HepG2 (cell line): ENCODE measurements at regions not wholly inside any gene's neighbourhood (a gene's known extent, or its start where the extent isn't known, plus 50 kb on each side); places are given as distances from the start of the nearest gene placed in this dataset.

Experiments used
- ATAC-seq: fragments of 200-7000 bp; cut with Tn5 transposase; 3 replicates; pipeline ENCODE4 v1.9.1; 2020; ENCODE audit warnings: mild to moderate bottlenecking, moderate library complexity
- BruUV-seq: library from RNA; stranded (reverse); fragments of 400-500 nt; replicated peaks from 2 replicates; lab custom pipeline; 2021; lab: Mats Ljungman, UMichigan
- CTCF ChIA-PET: fragments of 300-600 bp; formaldehyde crosslinking; extraction: SDS; loops from one replicate; lab custom pipeline; 2021; ENCODE audit warnings: low total read pairs, inconsistent platforms, low intra/inter-chr PET ratio; lab: Yijun Ruan, JAX
- POLR2A ChIA-PET: fragments of 350-600 bp; sonication (Branson Sonifier 250); formaldehyde crosslinking; loops from one replicate; lab custom pipeline; 2020; ENCODE audit warnings: antibody characterized with exemption, inconsistent platforms; lab: Yijun Ruan, JAX
- DNase-seq: peaks from one replicate; pipeline ENCODE4 v3.0.0-alpha.2; 2015; ENCODE audit warnings: low spot score
- FAIRE-seq: peaks from 3 replicates; lab custom pipeline; 2011; peaks lifted over from hg19 to GRCh38; lab: Jason Lieb, UNC
- H2AFZ ChIP-seq: one replicate; pipeline ENCODE4 v1.6.1; 2011; ENCODE audit warnings: low read length, inconsistent platforms
- H3K27ac ChIP-seq: fragments of 300-600 bp; 3 replicates; pipeline ENCODE4 v1.8.0; 2011; ENCODE audit warnings: mixed run types, mild to moderate bottlenecking, mixed read lengths, low read length, inconsistent platforms; ENCODE audit not compliant: insufficient read depth; ENCODE audit errors: extremely low read length
- H3K27me3 ChIP-seq, 2 experiments: fragments of 200-600 bp in 1 of 2; 2 replicates in 1 of 2; 3 replicates in 1 of 2; pipeline versions ENCODE4 v1.6.0 to v1.8.0; 2011; ENCODE audit warnings: low read length in 2 of 2, mild to moderate bottlenecking in 2 of 2, moderate library complexity in 2 of 2, inconsistent platforms in 1 of 2; ENCODE audit not compliant: insufficient read depth in 2 of 2, control insufficient read depth in 1 of 2
- H3K36me3 ChIP-seq, 2 experiments: fragments of 200-600 bp in 1 of 2; replicated peaks in 1 of 2; 2 replicates in 1 of 2; 3 replicates in 1 of 2; pipeline versions ENCODE4 v1.5.1 to v1.8.0; 2011; ENCODE audit warnings: low read length in 2 of 2, inconsistent platforms in 1 of 2; ENCODE audit not compliant: insufficient read depth in 2 of 2, control insufficient read depth in 1 of 2
- H3K4me1 ChIP-seq: 2 replicates; pipeline ENCODE4 v1.5.1; 2012; ENCODE audit warnings: low read length, inconsistent platforms; ENCODE audit not compliant: insufficient read depth
- H3K4me2 ChIP-seq: 2 replicates; pipeline ENCODE4 v1.6.0; 2011; ENCODE audit warnings: low read depth, low read length, inconsistent platforms
- H3K4me3 ChIP-seq, 3 experiments: fragments of 200-600 bp in 1 of 3; sonication (generic), shearing (Covaris generic) in 1 of 3; replicated peaks in 1 of 3; 2 replicates each; pipeline ENCODE4 v1.5.1; 2011 to 2016; ENCODE audit warnings: low read length in 3 of 3, inconsistent platforms in 2 of 3, low read depth in 2 of 3, mild to moderate bottlenecking in 2 of 3, control low read depth in 1 of 3, mixed read lengths in 1 of 3; ENCODE audit not compliant: insufficient read depth in 1 of 3
- H3K79me2 ChIP-seq: one replicate; pipeline ENCODE4 v1.6.1; 2011; ENCODE audit warnings: low read length, inconsistent platforms; ENCODE audit not compliant: insufficient read depth
- H3K9ac ChIP-seq: 2 replicates; pipeline ENCODE4 v1.6.0; 2011; ENCODE audit warnings: mild to moderate bottlenecking, low read depth, low read length, inconsistent platforms; ENCODE audit not compliant: insufficient read depth
- H3K9me3 ChIP-seq: 2 replicates; pipeline ENCODE4 v1.5.1; 2012; ENCODE audit warnings: mild to moderate bottlenecking, low read length
- H4K20me1 ChIP-seq: 2 replicates; pipeline ENCODE4 v1.6.0; 2011; ENCODE audit warnings: inconsistent platforms, mild to moderate bottlenecking, low read length, moderate library complexity; ENCODE audit not compliant: insufficient read depth
- ATF7 ChIP-seq, 2 experiments: fragments of 450-650 bp in 1 of 2; sonication (generic) in 1 of 2; formaldehyde crosslinking in 1 of 2; IDR thresholded peaks; 2 replicates each; pipeline versions ENCODE4 v1.4.0 to v1.6.1; 2016 to 2020; ENCODE audit warnings: antibody characterized with exemption in 1 of 2, mild to moderate bottlenecking in 1 of 2, missing genetic modification reagents in 1 of 2
- KLF16 ChIP-seq, 2 experiments: sonication (generic) in 1 of 2; formaldehyde crosslinking in 1 of 2; IDR thresholded peaks; 2 replicates each; pipeline versions ENCODE4 v1.6.1 to v1.8.0; 2016 to 2023; ENCODE audit warnings: missing genetic modification reagents in 2 of 2, missing compliant biosample characterization in 1 of 2
- MEIS2 ChIP-seq: sonication (generic); formaldehyde crosslinking; IDR thresholded peaks from 2 replicates; pipeline ENCODE4 v1.9.0; 2021; ENCODE audit warnings: mild to moderate bottlenecking, missing genetic modification reagents
- XRCC5 ChIP-seq: fragments of 200-400 bp; formaldehyde crosslinking; optimal IDR thresholded peaks from 2 replicates; pipeline ENCODE3; 2017; ENCODE audit warnings: mild to moderate bottlenecking, low read length
- ZBTB1 ChIP-seq: sonication (generic); formaldehyde crosslinking; IDR thresholded peaks from 2 replicates; pipeline ENCODE4 v1.4.0; 2020; ENCODE audit warnings: missing genetic modification reagents, borderline replicate concordance
- ZNF160 ChIP-seq: sonication (generic); formaldehyde crosslinking; IDR thresholded peaks from 2 replicates; pipeline ENCODE4 v1.8.0; 2022; ENCODE audit warnings: mild to moderate bottlenecking, inconsistent platforms, missing genetic modification reagents
- ZNF251 ChIP-seq: sonication (generic); formaldehyde crosslinking; IDR thresholded peaks from 2 replicates; pipeline ENCODE4 v1.9.0; 2021; ENCODE audit warnings: mild to moderate bottlenecking, missing genetic modification reagents
- ZNF382 ChIP-seq: sonication (generic); formaldehyde crosslinking; IDR thresholded peaks from 2 replicates; pipeline ENCODE4 v1.5.0; 2020; ENCODE audit warnings: missing genetic modification reagents, mild to moderate bottlenecking, borderline replicate concordance
- ZNF557 ChIP-seq: sonication (generic); formaldehyde crosslinking; IDR thresholded peaks from 2 replicates; pipeline ENCODE4 v1.4.0; 2020; ENCODE audit warnings: missing genetic modification reagents
- ZNF619 ChIP-seq: sonication (generic); formaldehyde crosslinking; IDR thresholded peaks from 2 replicates; pipeline ENCODE4 v1.4.0; 2020; ENCODE audit warnings: mild to moderate bottlenecking, missing genetic modification reagents
- ZNF761 ChIP-seq: sonication (generic); formaldehyde crosslinking; conservative IDR thresholded peaks from 2 replicates; pipeline ENCODE4 v1.4.0; 2020; ENCODE audit warnings: mild to moderate bottlenecking, missing genetic modification reagents
- WGBS: methylation state at CpG from one replicate; pipeline ENCODE4 v1.1.6; 2017; ENCODE audit warnings: low lambda C conversion rate; 5-methylcytosine and 5-hydroxymethylcytosine counted together
- in situ Hi-C: cut with HindIII; loops from 2 replicates; pipeline ENCODE4 v1.10.0; 2017; ENCODE audit warnings: low pct_unique_long_range_greater_than_20kb; ENCODE audit not compliant: extremely low pct_ligation_motif_present
- intact Hi-C: fragments of 100-400 bp; cut with micrococcal nuclease; formaldehyde crosslinking; loops from one replicate; pipeline ENCODE4 v1.10.0; 2022; ENCODE audit not compliant: unreplicated experiment
- TF ChIP-seq, protein P1 (sequence below): sonication (generic); formaldehyde crosslinking; IDR thresholded peaks from 2 replicates; pipeline ENCODE4 v1.4.0; 2020; ENCODE audit warnings: missing genetic modification reagents, borderline replicate concordance
- TF ChIP-seq, protein P2 (sequence below), 2 experiments: sonication (generic) in 1 of 2; formaldehyde crosslinking in 1 of 2; IDR thresholded peaks; 2 replicates each; pipeline versions ENCODE4 v1.6.1 to v1.9.0; 2014 to 2022; ENCODE audit warnings: antibody characterized with exemption in 1 of 2, borderline replicate concordance in 1 of 2, inconsistent platforms in 1 of 2, low read depth in 1 of 2, missing genetic modification reagents in 1 of 2
- TF ChIP-seq, protein P3 (sequence below): sonication (generic); formaldehyde crosslinking; conservative IDR thresholded peaks from 2 replicates; pipeline ENCODE4 v1.4.0; 2020; ENCODE audit warnings: missing genetic modification reagents

DNA sequence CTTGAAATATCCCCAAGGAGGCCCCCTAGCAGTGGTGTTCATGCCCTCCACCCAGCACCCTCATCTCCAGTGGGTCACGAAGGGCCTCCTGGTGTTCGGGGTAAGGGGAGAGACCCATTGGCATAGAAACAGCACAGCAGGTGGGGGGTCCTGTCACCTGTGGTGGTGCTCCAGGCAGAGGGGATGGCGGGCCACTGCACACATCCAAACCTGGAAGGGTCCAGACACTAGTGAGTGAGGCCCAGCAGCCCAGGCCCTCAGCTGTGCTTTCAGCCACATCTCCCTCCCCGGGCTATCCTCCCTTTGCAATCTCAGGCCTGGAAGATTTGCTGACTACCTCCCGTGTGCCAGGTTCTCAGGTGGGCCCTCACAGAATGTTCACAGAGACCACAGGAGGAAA lies 59.4 kb upstream of the LYVE1 start:
- CTCF ChIA-PET: no interaction called here
- intact Hi-C loops: no loop called here
- H3K27ac ChIP-seq: no peak overlapping the region
- 28% methylated on average over 2 of the region's 5 CpGs for WGBS
- no peaks in the 10 kb centered on the region for H3K36me3 ChIP-seq
- H3K4me1 ChIP-seq: no peaks in the 10 kb centered on the region
- POLR2A ChIA-PET: no interaction called here
- ATAC-seq: no peak
- H3K79me2 ChIP-seq: no peaks in the 10 kb centered on the region
- no peak overlapping the region for H3K4me2 ChIP-seq
- H3K27me3 ChIP-seq: peaks cover 11 to 34% of the 10 kb centered on the region in 2 experiments
- no peak overlapping the region for H3K4me3 ChIP-seq
- no peaks in the 10 kb centered on the region for H4K20me1 ChIP-seq
- no peak for FAIRE-seq
- in situ Hi-C loops: loop anchor here (10.0 kb wide), 1 partner anchor 223 kb away; no protein-coding TSS in a partner anchor
- no peak overlapping the region for H2AFZ ChIP-seq
- H3K9me3 ChIP-seq: no peaks in the 10 kb centered on the region
- no peak overlapping the region for H3K9ac ChIP-seq
- BruUV-seq: no TSS peak
- DNase-seq: no peak
- no peak for TF ChIP-seq ZNF557 (CRISPR knock-in tag)
- TF ChIP-seq ZNF619 (CRISPR knock-in tag): no peak
- TF ChIP-seq KLF16 (CRISPR knock-in tag; IDR thresholded peaks at IDR 0.05): no peak
- TF ChIP-seq, protein P1, sequence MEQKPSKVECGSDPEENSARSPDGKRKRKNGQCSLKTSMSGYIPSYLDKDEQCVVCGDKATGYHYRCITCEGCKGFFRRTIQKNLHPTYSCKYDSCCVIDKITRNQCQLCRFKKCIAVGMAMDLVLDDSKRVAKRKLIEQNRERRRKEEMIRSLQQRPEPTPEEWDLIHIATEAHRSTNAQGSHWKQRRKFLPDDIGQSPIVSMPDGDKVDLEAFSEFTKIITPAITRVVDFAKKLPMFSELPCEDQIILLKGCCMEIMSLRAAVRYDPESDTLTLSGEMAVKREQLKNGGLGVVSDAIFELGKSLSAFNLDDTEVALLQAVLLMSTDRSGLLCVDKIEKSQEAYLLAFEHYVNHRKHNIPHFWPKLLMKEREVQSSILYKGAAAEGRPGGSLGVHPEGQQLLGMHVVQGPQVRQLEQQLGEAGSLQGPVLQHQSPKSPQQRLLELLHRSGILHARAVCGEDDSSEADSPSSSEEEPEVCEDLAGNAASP (CRISPR knock-in tag): no peak
- TF ChIP-seq, protein P2, sequence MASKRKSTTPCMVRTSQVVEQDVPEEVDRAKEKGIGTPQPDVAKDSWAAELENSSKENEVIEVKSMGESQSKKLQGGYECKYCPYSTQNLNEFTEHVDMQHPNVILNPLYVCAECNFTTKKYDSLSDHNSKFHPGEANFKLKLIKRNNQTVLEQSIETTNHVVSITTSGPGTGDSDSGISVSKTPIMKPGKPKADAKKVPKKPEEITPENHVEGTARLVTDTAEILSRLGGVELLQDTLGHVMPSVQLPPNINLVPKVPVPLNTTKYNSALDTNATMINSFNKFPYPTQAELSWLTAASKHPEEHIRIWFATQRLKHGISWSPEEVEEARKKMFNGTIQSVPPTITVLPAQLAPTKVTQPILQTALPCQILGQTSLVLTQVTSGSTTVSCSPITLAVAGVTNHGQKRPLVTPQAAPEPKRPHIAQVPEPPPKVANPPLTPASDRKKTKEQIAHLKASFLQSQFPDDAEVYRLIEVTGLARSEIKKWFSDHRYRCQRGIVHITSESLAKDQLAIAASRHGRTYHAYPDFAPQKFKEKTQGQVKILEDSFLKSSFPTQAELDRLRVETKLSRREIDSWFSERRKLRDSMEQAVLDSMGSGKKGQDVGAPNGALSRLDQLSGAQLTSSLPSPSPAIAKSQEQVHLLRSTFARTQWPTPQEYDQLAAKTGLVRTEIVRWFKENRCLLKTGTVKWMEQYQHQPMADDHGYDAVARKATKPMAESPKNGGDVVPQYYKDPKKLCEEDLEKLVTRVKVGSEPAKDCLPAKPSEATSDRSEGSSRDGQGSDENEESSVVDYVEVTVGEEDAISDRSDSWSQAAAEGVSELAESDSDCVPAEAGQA (IDR thresholded peaks at IDR 0.05; ENCODE audit: low read depth): no peak
- TF ChIP-seq, protein P2 (CRISPR knock-in tag; IDR thresholded peaks at IDR 0.05; ENCODE audit: borderline replicate concordance): no peak
- TF ChIP-seq ATF7 (IDR thresholded peaks at IDR 0.05): no peak
- no peak for TF ChIP-seq ATF7 (CRISPR knock-in tag; IDR thresholded peaks at IDR 0.05)
- no peak for TF ChIP-seq ZNF761
- TF ChIP-seq ZNF382 (CRISPR knock-in tag): no peak
- no peak for TF ChIP-seq ZBTB1 (CRISPR knock-in tag)
- TF ChIP-seq MEIS2: no peak
- no peak for TF ChIP-seq ZNF160 (CRISPR knock-in tag)
- TF ChIP-seq, protein P3, sequence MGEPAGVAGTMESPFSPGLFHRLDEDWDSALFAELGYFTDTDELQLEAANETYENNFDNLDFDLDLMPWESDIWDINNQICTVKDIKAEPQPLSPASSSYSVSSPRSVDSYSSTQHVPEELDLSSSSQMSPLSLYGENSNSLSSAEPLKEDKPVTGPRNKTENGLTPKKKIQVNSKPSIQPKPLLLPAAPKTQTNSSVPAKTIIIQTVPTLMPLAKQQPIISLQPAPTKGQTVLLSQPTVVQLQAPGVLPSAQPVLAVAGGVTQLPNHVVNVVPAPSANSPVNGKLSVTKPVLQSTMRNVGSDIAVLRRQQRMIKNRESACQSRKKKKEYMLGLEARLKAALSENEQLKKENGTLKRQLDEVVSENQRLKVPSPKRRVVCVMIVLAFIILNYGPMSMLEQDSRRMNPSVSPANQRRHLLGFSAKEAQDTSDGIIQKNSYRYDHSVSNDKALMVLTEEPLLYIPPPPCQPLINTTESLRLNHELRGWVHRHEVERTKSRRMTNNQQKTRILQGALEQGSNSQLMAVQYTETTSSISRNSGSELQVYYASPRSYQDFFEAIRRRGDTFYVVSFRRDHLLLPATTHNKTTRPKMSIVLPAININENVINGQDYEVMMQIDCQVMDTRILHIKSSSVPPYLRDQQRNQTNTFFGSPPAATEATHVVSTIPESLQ (CRISPR knock-in tag): no peak
- TF ChIP-seq ZNF251 (CRISPR knock-in tag): no peak
- TF ChIP-seq XRCC5: no peak
